ENCODE measurements at regions not wholly inside any gene's neighbourhood (a gene's known extent, or its start where the extent isn't known, plus 50 kb on each side); places are given as distances from the start of the nearest gene placed in this dataset.

GRCh38 chr6:138572167-138572875, 73.0 kb upstream of the NHSL1 start (continued):
- TF ChIP-seq ZNF407 (CRISPR knock-in tag; IDR thresholded peaks at IDR 0.05; ENCODE audit: not compliant biosample characterization) (peak; percentile 74), ATAD3A (CRISPR knock-in tag; IDR thresholded peaks at IDR 0.05) (no peak), ZNF317 (CRISPR knock-in tag; IDR thresholded peaks at IDR 0.05) (0 out of 2 replicates have a peak, but pooled peaks have one; percentile 32), MZF1 (CRISPR knock-in tag; IDR thresholded peaks at IDR 0.05; ENCODE audit: borderline replicate concordance) (no peak), ZNF496 (CRISPR knock-in tag; IDR thresholded peaks at IDR 0.05; ENCODE audit: insufficient replicate concordance) (no peak), ZNF850 (CRISPR knock-in tag; conservative IDR thresholded peaks at IDR 0.05) (peak; percentile 70; the same call in 1 of the 2 replicates), KLF11 (CRISPR knock-in tag; IDR thresholded peaks at IDR 0.05) (peak; percentile 89; the same call in 1 of the 2 replicates), HMGXB3 (CRISPR knock-in tag; IDR thresholded peaks at IDR 0.05; ENCODE audit: borderline replicate concordance) (peak; percentile 57; the same call in 1 of the 2 replicates), YEATS4 (CRISPR knock-in tag; IDR thresholded peaks at IDR 0.05; ENCODE audit: borderline replicate concordance) (peak; percentile 75; the same call in 1 of the 2 replicates), RCOR2 (CRISPR knock-in tag; IDR thresholded peaks at IDR 0.05) (peak; percentile 41; the same call in 1 of the 2 replicates), ZBTB7B (CRISPR knock-in tag; IDR thresholded peaks at IDR 0.05) (peak; percentile 72; the same call in 1 of the 2 replicates), TERF1 (CRISPR knock-in tag; IDR thresholded peaks at IDR 0.05) (no peak), ZNF576 (CRISPR knock-in tag; IDR thresholded peaks at IDR 0.05) (no peak), NONO (IDR thresholded peaks at IDR 0.05) (no peak), NONO (CRISPR knock-in tag; conservative IDR thresholded peaks at IDR 0.05) (0 out of 2 replicates have a peak, but pooled peaks have one; percentile 39)
